ENCODE measurements at regions not wholly inside any gene's neighbourhood (a gene's known extent, or its start where the extent isn't known, plus 50 kb on each side); places are given as distances from the start of the nearest gene placed in this dataset.
A peak's percentile ranks its signal among the peaks of the same experiment; 100 is the strongest.

- H3K27me3 ChIP-seq (ENCODE audit: insufficient read depth, low read depth, severe bottlenecking), result no peaks in the 10 kb centered on the region
- H3K9me3 ChIP-seq (ENCODE audit: severe bottlenecking), result no peaks in the 10 kb centered on the region
- H3K36me3 ChIP-seq, result no peaks in the 10 kb centered on the region
- no peak for DNase-seq
- no peak overlapping the region for H3K27ac ChIP-seq
- no peak for TF ChIP-seq CTCF (IDR thresholded peaks at IDR 0.05; ENCODE audit: low read depth, low read length)
- no peak overlapping the region for H3K4me3 ChIP-seq (ENCODE audit: low read depth, low read length)
Observed at GRCh38 chr2:160700021-160700814, 206.6 kb upstream of the RBMS1 start.

GRCh38 chr2:160701822-160702221 lies 208.2 kb upstream of the RBMS1 start:
- Histone ChIP-seq H3K36me3 (no peaks in the 10 kb centered on the region), H3K27me3 (ENCODE audit: insufficient read depth, low read depth, severe bottlenecking) (no peaks in the 10 kb centered on the region), H3K27ac (no peak overlapping the region), H3K4me3 (ENCODE audit: low read depth, low read length) (no peak overlapping the region), H3K9me3 (ENCODE audit: severe bottlenecking) (no peaks in the 10 kb centered on the region)
- no peak for DNase-seq
- no peak for TF ChIP-seq CTCF (IDR thresholded peaks at IDR 0.05; ENCODE audit: low read depth, low read length)

- TF ChIP-seq CTCF (IDR thresholded peaks at IDR 0.05; ENCODE audit: low read depth, low read length), result no peak
- no peak for DNase-seq
- no peaks in the 10 kb centered on the region for H3K9me3 ChIP-seq (ENCODE audit: severe bottlenecking)
Observed at GRCh38 chr2:160702754-160703153, 209.1 kb upstream of the RBMS1 start.

GRCh38 chr2:160703648-160704585 lies 210.3 kb upstream of the RBMS1 start:
- H3K27ac ChIP-seq, result no peak overlapping the region
- no peak overlapping the region for H3K4me3 ChIP-seq (ENCODE audit: low read depth, low read length)
- peaks cover under 1% of the 10 kb centered on the region for H3K9me3 ChIP-seq (ENCODE audit: severe bottlenecking)
- no peaks in the 10 kb centered on the region for H3K27me3 ChIP-seq (ENCODE audit: insufficient read depth, low read depth, severe bottlenecking)
- DNase-seq, result peak; percentile 16
- TF ChIP-seq CTCF (IDR thresholded peaks at IDR 0.05; ENCODE audit: low read depth, low read length), result no peak
- H3K36me3 ChIP-seq, result no peaks in the 10 kb centered on the region

More at GRCh38 chr2:160702754-160703153, 209.1 kb upstream of the RBMS1 start:
- Histone ChIP-seq H3K27ac (no peak overlapping the region), H3K27me3 (ENCODE audit: insufficient read depth, low read depth, severe bottlenecking) (no peaks in the 10 kb centered on the region), H3K4me3 (ENCODE audit: low read depth, low read length) (no peak overlapping the region), H3K36me3 (no peaks in the 10 kb centered on the region)

GRCh38 chr2:160715428-160715827 lies 221.8 kb upstream of the RBMS1 start:
- no peaks in the 10 kb centered on the region for H3K36me3 ChIP-seq
- no peaks in the 10 kb centered on the region for H3K9me3 ChIP-seq (ENCODE audit: severe bottlenecking)
- TF ChIP-seq CTCF (IDR thresholded peaks at IDR 0.05; ENCODE audit: low read depth, low read length), result no peak
- H3K4me3 ChIP-seq (ENCODE audit: low read depth, low read length), result no peak overlapping the region
- no peak for DNase-seq
- no peak overlapping the region for H3K27ac ChIP-seq
- no peaks in the 10 kb centered on the region for H3K27me3 ChIP-seq (ENCODE audit: insufficient read depth, low read depth, severe bottlenecking)
